ENCODE measurements at regions not wholly inside any gene's neighbourhood (a gene's known extent, or its start where the extent isn't known, plus 50 kb on each side); places are given as distances from the start of the nearest gene placed in this dataset.
"Not testable (repeated sequence)": the region's sequence is repeated elsewhere in the genome, so short reads cannot be mapped to it uniquely, and the experiment has no call there.

DNA sequence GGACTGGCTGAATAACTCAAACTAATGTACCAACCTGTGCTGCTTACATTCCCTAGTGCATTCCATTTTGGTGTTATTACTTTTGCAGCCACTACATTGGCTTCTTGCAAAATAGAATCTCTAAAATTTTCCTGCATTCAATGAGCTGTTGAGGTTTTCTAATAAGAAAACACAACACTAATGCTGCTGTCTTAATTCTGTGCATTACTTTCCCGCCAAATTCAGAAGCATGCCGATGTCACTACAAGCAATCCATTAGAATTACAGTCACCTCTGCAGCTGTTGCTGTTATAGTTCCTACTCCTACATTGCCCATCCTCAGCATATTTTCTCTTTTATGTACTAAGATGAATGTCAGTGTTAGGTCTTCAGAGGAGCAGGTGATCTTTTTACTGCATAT, 359.5 kb downstream of the HACE1 start:
- DNase-seq = no peak

- no peak for DNase-seq
These were observed 373.7 kb downstream of the HACE1 start for GRCh38 chr6:104486035-104486434.

- no peak for DNase-seq
These were observed 375.1 kb downstream of the HACE1 start for GRCh38 chr6:104484626-104485025.

DNA sequence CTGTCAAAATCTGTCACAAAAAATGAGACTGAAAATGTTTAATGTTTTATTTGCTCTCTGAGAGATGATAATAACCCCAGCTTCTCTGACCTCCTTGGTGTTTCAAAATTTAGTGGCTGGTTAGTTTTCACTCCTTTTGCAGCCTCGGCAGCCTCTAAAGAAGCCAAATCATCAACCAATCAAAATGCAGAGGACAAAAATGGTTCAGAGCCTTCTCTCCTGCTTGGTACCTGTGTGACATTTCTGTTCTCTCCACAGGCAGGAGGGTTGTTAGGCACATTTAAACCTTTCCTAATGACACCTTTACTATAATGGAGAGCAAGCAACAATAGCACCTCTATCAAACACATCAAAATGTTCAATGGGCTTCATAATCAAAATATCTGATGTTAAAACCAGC, 375.5 kb downstream of the HACE1 start:
- DNase-seq = no peak

GRCh38 chr6:104483225-104483834, 376.4 kb downstream of the HACE1 start:
- DNase-seq = no peak

- no peak for DNase-seq
These were observed 382.1 kb downstream of the HACE1 start for GRCh38 chr6:104477569-104477968.

GRCh38 chr6:104473021-104473429, 386.7 kb downstream of the HACE1 start:
- DNase-seq = no peak

DNA sequence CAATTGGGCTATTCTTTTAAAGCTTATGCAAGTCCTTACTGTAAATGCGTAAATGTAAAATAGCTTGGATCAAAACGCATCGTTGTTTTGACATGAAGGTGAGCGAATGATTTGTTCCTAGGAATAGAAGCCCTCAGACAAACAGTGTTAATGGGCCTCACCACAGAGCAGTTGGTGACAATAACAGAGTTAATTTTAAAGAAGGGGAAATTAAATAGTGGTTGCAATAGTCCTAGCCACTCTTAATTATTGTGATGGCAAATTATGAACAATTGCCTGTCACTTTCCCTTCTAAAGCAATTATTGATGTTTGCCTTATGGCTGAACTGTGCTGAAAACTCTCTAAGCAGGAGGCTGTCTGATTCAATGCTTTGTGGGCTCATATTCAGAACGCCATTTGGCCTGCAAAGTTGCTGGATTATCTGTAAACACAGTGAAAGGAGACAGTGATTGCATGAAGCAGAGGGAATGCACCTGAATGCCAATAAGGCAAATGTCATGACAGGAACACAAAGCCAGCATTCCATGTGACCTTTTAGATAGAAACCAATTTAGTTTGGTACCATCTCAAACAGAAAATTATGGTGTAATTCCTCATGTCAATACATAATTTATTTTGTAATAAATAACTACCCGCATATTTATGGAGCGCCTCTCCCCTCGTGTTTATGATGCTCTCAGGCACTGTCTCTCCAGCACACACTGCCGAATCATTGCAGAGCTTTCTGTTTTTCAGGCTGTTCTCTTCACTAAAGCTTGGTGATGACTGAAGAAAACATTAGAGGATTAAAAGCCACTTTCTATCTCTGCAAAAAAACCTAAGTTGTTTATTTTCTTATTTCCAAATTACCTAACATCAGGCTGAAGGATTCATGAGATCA, 387.5 kb downstream of the HACE1 start:
- DNase-seq = no peak

DNA sequence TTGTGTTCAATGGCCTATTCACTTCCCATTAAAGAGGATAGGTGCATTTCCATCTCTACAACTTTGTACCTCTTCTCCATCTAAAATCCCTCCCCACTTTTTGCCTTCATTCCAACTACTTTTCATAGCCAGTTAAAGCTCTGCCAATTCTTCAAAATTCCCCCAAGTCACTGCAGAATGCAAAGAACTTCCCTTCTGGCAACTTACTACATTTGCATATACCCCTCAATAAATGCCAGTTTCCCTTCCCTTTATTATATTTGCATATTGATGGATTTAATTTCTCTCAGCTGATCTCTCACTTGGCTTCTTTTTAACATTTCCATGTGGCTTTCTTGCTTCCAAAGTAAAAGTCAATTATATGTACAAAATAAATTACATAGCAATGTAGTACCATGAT, 393.4 kb downstream of the HACE1 start:
- no peak for DNase-seq

DNA sequence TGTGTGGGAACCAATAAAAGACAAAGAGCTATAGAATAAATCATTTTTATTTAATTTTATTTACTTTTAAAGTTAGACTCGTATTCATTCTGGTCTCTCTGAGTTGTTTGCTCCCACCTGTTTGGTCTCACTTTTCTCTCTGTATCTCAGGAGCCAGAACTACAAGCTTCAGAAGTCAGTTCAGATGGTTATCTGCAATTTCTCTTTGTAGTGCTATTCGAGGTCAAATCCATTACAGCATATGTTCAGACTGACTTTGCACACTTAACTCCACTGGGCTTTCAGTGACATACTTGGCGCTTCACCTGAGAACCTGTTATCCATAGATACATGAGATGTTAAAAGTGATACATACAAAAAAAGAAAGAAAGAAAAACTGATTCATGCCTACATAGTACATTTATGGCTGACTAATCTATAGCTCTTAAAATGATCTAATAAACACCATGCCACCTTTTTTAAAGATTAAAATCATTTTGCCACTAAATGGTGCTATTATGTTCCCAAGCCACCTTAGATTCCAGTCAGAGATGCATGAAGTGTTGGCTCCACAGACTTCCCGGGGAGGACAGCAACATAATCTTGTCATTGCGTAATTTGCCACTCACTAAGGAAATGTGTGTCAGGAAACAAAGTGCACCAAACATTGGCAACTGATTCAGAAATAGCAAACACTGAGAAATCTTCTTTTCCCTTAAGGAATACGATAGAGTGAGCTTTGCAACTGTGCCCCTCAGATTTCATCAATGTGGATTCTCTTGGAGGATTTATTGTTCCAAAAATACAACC, 396.7 kb downstream of the HACE1 start:
- no peak for DNase-seq

DNA sequence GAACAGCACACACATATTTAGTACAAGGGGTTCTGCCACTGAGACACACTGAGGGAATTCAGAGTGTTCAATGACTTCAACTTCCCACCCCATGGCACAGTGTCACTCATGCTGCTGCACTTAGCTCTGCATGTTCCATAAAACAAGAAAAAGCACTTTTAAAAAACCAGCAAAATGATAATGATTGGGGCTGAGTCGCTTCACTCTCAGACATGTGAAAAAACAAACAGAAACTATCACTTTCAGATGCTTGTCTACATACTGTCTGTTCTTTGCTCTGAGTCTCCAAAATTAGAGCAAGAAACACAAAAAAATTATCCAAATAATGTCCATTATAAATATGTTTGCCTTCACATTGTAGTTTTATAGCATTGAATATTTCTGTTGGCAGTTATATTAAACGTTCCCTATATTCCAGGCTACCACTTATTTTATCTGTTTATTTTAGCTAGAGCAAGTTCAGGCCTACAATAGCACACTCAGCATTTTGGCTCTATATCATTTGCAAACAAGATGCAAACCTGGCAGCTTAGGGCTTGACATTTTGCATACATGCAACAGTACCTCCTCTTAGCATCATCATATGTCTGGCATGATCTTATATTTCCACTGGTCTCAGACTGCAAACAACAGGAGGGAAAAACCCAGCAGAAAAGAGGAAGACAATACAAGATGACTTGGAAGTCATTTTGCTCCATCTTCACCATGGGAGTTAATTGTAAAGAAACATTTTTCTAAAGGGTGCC, 398.8 kb downstream of the HACE1 start:
- no peak for DNase-seq

GRCh38 chr6:104459543-104459942, 400.2 kb downstream of the HACE1 start:
- no peak for DNase-seq

DNA sequence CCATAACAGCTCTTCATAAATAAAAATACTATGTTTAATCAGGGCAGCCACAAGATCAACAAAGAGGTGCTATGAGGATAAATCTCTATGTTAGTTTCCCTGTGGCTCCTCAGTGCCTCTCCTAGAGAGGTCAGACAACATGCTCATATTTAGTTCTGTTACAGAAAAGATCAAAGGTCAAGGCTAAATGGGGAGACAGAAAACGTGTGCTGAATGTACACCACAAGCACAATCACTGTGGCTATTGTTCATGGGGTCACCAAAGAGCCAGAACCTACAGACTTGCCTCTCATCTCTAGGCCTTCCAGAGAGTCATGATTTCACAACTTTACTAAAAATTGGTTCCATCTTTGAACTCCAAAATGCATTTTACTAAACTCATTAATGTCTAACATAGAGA, 409.8 kb downstream of the HACE1 start:
- DNase-seq = no peak

GRCh38 chr6:104446101-104447080, 413.3 kb downstream of the HACE1 start:
- not testable (repeated sequence) for DNase-seq

DNA sequence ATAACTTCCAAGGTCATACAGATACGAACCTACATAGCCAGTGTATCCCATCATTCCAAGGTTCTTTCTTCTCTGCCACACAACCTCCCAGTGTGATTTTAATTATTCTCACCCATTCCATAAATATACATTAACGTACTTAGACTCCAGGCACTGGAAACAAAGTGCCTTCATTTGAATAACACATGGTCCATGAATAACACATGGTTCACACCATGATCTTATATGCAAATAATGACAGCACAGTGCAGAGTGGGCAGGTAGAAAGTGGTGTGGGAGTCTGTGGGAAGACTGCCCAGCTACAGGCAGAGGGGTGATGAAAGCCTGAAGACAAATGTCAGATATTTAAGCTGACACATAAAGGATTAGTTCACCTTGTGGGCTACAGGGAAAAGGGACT, 425.2 kb downstream of the HACE1 start:
- DNase-seq = no peak

GRCh38 chr6:104431096-104431495, 428.6 kb downstream of the HACE1 start:
- peak; percentile 23 for DNase-seq

GRCh38 chr6:104428184-104428583, 431.5 kb downstream of the HACE1 start:
- DNase-seq = no peak

DNA sequence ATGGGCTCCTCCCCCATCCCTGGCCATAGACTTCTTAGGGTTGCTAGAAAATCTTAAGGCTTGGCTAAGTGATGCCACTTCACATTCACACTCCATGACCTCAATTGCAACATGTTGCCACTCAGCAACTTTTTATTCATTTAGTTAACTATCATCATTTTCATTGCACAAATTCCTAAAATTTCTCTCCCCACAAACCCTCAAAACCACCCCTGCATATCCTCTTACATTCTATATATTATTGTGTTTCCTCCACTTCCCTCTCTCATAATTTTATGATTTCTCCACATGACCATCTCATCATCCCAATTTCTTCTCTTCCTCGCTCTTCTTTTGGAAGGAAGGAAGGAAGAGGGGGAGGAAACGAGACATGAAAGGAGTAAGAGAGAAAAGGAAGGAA, 436.0 kb downstream of the HACE1 start:
- no peak for DNase-seq

DNA sequence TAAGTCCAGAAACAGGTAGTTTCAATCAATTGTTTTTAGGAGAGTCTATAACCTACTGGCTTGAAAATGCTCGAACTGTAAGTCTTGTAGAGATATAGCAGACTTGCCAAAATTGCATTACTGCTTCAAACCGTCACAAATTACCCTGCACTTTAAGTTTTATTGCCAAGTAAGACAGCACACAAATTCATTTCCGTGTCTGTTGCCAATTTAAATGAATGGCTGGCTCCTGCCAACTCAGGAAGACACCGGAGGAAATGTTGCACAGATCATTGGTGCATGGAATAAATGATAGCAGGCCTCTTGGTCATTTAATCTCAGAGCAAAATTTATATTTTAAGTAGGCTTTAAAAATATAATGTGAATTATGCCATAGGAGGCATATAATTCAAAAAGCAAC, 438.1 kb downstream of the HACE1 start:
- no peak for DNase-seq

GRCh38 chr6:104418839-104419238, 440.9 kb downstream of the HACE1 start:
- no peak for DNase-seq

DNA sequence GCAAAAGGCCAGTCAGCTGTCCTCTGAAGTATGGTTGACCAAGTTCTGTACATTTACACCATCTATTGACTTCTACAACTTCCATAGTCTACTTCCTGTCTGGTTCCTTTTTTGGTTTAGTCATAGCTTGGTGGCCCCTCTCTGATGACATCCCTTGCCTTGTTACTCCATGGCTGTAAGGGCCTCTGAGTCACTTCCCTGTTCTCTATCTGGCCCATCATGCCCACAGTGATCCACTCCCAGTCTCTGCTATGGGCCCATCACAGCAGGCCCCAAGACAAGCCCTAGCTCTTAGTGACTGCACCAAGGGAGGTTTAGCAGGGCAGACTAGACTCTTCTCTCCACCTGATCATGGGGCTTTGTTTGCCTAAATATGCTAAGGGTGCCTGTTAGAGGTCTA, 441.6 kb downstream of the HACE1 start:
- DNase-seq = no peak

DNA sequence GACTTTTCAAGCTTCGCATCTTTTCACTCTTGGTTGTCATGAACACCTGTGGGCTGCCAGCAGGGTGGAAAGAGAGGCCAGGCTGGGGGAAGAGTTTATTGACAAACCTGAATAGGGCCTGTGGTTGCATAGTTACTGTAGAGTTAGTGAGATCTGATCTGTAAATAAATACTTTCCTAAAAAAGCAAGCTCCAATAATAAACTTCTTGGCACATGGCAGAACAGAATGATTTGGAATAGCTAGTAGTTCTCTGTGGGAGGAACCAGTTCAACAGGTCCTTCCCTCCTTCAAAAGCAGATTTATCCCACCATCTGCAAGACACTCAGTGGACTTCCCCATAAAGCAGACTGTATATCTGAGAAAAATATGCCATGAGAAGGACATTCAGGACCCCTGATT, 445.0 kb downstream of the HACE1 start:
- DNase-seq = no peak

All from RPMI8226 (cell line).